GM23338 (cell line): ENCODE measurements at regions not wholly inside any gene's neighbourhood (a gene's known extent, or its start where the extent isn't known, plus 50 kb on each side); places are given as distances from the start of the nearest gene placed in this dataset.

Experiments
- CREB1 ChIP-seq: fragments of 250-450 bp; sonication (Bioruptor Pico); IDR thresholded peaks from 2 replicates; pipeline ENCODE4 v1.5.0; 2020; ENCODE audit warnings: low read depth, mild to moderate bottlenecking, moderate library complexity
- CTCF ChIP-seq, 2 experiments: fragments of 200-600 bp in 1 of 2; sonication (generic) in 1 of 2; conservative IDR thresholded peaks; 2 replicates each; pipeline versions ENCODE4 v1.5.1 to v1.6.1; 2016 to 2017; ENCODE audit warnings: antibody characterized with exemption in 2 of 2, low read depth in 2 of 2, mild to moderate bottlenecking in 2 of 2, moderate library complexity in 1 of 2
- EZH2 ChIP-seq: fragments of 200-600 bp; sonication (generic); IDR thresholded peaks from one replicate; pipeline ENCODE4 v1.8.0; 2017; ENCODE audit warnings: antibody characterized with exemption, mild to moderate bottlenecking, low read depth; ENCODE audit not compliant: unreplicated experiment
- EZH2phosphoT487 ChIP-seq: fragments of 200-600 bp; sonication (generic); IDR thresholded peaks from one replicate; pipeline ENCODE4 v1.8.1; 2018; ENCODE audit warnings: antibody characterized with exemption; ENCODE audit not compliant: unreplicated experiment
- POLR2AphosphoS5 ChIP-seq: IDR thresholded peaks from 2 replicates; pipeline ENCODE4 v1.6.1; 2016; ENCODE audit warnings: antibody characterized with exemption, low read depth
- ZNF331 ChIP-seq: fragments of 250-450 bp; sonication (Bioruptor Pico); IDR thresholded peaks from 2 replicates; pipeline ENCODE4 v1.5.0; 2020; ENCODE audit warnings: low read depth, mild to moderate bottlenecking, moderate library complexity
- TF ChIP-seq, protein P1 (sequence below): IDR thresholded peaks from one replicate; pipeline ENCODE4 v1.6.1; 2018; ENCODE audit warnings: antibody characterized with exemption; ENCODE audit not compliant: unreplicated experiment

- TF ChIP-seq CTCF (conservative IDR thresholded peaks at IDR 0.05; ENCODE audit: low read depth in 2 of 2), result no peak
- TF ChIP-seq EZH2, result no peak
- no peak for TF ChIP-seq POLR2AphosphoS5
- TF ChIP-seq CREB1, result no peak
- no peak for TF ChIP-seq EZH2phosphoT487
- TF ChIP-seq, protein P1, sequence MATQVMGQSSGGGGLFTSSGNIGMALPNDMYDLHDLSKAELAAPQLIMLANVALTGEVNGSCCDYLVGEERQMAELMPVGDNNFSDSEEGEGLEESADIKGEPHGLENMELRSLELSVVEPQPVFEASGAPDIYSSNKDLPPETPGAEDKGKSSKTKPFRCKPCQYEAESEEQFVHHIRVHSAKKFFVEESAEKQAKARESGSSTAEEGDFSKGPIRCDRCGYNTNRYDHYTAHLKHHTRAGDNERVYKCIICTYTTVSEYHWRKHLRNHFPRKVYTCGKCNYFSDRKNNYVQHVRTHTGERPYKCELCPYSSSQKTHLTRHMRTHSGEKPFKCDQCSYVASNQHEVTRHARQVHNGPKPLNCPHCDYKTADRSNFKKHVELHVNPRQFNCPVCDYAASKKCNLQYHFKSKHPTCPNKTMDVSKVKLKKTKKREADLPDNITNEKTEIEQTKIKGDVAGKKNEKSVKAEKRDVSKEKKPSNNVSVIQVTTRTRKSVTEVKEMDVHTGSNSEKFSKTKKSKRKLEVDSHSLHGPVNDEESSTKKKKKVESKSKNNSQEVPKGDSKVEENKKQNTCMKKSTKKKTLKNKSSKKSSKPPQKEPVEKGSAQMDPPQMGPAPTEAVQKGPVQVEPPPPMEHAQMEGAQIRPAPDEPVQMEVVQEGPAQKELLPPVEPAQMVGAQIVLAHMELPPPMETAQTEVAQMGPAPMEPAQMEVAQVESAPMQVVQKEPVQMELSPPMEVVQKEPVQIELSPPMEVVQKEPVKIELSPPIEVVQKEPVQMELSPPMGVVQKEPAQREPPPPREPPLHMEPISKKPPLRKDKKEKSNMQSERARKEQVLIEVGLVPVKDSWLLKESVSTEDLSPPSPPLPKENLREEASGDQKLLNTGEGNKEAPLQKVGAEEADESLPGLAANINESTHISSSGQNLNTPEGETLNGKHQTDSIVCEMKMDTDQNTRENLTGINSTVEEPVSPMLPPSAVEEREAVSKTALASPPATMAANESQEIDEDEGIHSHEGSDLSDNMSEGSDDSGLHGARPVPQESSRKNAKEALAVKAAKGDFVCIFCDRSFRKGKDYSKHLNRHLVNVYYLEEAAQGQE, result no peak
- TF ChIP-seq ZNF331 (CRISPR knock-in tag), result no peak
Observed at GRCh38 chr1:98298319-98298718, 363.2 kb upstream of the SNX7 start.
